Embryonic facial prominence (tissue), 1 donor: ENCODE measurements at regions not wholly inside any gene's neighbourhood (a gene's known extent, or its start where the extent isn't known, plus 50 kb on each side); places are given as distances from the start of the nearest gene placed in this dataset.
"Not testable (repeated sequence)": the region's sequence is repeated elsewhere in the genome, so short reads cannot be mapped to it uniquely, and the experiment has no call there.

Experiments
- DNase-seq: peaks from one replicate; pipeline ENCODE4 v3.0.0-alpha.2; 2016; ENCODE audit errors: extremely low spot score

DNA sequence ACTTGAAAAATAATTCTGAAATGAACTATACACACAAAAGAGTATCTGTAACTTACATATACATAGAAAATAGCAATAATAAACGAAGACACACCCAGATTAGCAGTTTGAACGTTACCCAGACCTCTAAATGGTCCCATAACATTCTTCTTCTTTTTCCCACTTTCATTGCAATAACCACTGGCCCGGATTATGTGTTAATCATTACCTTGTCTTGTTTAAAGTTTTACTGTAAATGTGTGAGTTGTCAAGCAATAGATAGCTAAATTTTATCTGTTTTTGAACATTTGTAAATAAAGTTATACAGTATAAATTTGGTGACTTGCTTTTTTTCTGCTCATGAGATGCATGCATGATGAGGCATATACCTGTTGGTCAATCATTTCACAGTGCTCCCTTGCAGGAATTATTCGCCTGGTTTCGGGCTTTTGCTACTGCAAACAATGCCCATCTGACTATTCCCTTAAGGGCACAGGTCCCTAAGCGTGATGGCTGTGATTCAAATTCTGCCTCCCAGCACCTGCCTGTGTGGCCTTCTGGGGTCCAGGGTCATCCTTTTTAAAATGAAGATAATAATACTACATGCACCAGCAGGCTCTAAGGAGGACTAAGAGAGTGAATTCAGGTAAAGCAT is 66.1 kb downstream of the GADD45G start:
- no peak for DNase-seq

DNA sequence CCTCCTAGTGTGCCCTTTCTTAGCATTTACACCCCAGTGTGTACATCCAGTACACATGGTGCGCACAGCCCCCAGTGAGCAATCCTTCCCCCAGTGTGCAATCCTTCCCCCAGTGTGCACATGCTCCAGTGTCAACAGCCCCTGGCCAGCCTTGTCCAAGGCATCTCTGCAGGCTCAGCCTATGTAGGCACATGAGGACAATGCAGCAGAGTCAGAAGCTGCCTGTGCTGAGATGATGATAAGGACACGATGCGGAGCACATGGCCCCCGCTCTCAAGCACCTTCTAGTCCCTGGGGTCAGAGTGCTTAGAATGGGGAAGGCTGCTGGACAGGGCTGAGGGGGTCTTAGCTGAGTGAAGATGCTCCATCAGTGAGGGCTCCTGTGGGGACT is 69.8 kb downstream of the GADD45G start:
- no peak for DNase-seq

DNA sequence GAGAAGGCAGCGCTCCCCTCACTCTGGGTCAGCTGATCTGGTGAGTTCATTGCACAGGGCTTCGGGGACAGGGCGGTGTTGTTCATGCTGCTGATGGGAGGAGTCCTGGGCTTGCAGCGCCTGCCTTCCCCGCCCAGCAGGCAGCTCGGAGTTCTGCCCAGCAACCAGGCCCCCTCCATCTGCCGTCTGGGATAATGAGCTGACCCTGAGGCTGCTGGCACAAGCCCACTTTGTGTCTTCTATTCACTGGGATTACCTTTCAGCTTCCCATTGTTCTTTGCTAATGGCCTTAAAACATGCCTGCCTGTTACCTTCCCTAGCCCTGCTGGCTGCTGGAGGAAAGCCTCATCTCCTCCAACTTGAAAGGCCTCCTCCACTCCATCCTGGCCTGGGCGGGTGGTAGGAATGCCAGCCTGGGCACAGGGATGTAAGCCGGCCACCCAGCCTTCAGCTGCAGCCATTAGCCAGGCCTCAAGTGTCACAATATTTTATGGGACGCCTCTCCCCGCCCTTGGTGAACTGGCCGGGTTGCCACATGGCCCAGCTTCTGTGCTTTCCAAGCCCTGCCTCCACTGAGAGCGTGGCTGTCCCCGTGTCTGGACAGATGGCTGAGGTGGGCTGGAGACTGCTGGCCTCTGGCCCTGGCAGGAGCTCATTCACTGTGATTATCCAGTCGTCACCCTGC is 70.4 kb downstream of the GADD45G start:
- no peak for DNase-seq

- no peak for DNase-seq
Observed at GRCh38 chr9:89676281-89676680, 71.5 kb downstream of the GADD45G start.

DNA sequence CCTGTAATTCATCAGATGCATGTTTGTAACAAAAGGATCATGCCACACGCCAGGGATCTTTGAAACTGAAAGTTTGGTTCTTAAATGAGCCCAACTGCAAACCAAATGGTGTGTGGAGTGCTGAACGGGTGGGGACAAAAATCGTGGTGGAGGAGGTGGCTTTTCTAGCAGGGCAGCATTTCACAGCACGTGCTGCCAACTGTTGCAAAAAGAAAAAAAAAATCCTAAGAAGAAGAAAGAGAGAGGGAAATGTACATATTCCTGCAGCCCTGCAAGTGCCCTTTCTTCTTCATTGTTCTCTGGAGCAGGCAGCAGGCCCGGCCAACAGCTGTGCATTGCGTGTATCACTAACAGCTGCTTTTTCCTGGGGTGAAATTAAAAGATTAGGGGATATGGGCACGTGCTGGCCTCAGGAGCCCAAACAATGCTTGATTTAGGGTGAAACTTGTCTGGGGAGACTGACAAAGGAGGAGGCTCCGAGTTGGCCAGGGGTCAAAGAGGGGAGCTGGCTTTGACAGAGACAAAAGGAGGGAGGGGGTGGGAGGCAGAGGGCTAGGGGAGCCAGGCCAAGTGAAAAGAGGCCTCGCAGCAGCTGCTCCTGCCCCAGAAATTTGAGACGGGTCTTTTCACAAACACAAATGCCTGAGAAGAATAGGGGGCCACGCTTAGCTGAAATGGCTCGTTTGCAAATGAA is 73.0 kb downstream of the GADD45G start:
- peak; percentile 15 for DNase-seq

- DNase-seq, result no peak
Observed at GRCh38 chr9:89678396-89679015, 73.7 kb downstream of the GADD45G start.

DNA sequence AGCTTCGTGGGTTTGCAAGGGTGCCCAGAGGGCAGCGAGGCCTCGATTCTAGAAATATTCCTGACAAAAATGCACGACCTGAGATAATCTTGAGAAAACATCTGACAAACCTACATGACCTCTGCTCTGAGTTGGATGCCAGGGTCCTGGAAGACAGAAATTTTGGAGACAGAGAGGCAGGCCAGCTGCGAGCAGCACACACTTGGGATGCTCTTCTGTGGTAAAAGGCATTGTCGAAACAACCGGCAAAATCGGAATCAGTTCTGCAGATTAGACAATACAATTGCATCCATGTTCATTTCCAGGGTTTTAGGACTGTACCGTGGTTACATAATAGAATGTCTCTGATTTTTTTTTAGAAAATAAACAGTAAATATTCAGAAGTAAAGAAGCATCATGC is 74.2 kb downstream of the GADD45G start:
- DNase-seq, result no peak

DNA sequence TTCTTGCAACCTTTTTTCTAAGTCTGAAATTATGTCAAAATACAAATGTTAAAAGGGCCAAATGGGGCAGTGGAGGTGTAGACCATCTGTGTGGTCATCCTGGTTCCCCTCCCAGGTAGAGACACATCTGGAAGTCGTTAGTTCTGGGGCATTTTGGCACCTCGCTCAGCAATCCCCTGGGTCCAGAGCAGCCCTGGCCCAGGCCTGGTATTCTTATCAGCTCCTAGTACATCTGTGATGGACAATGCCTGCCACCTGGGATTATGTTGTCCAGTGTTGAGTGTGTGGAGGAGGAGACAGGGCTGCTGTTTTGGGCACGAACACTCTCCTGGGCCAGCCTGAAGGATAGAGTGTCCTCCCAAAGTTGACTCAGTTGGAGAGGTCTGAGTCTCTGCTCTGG is 74.8 kb downstream of the GADD45G start:
- DNase-seq, result no peak

DNA sequence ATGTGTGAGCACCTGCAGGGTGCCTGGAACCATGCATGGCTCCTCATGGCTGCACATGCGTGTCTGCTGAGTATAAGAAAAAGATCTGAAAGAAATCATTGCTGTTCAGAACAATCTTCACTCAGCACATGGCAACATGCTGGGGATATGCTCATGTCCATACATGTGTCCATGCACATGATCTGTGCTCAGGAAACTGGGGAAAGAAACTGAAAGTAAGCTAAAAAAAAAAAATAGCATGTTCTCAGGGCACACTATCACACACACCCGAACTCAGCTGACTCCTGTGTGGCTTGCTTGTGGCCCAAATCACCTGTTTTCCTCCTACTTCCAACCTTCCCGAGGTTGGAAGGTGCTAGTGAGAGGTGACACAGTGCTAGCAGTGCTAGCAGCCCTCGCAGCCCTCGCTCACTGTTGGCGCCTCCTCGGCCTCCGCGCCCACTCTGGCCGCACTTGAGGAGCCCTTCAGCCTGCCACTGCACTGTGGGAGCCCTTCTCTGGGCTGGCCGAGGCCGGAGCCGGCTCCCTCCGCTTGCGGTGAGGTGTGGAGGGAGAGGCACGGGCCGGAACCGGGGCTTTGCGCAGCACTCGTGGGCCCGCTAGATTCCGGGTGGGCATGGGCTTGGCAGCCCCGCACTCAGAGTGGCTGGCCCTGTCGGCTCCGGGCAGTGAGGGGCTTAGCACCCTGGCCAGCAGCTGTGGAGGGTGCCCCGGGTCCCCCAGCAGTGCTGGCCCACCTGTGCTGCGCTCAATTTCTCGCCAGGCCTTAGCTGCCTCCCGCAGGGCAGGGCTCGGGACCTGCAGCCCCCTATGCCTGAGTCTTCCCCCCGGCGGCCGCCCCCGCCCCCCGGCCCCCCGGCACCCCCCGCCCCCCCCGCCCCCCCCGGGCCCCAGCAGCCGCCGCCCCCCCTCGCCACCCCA is 76.0 kb downstream of the GADD45G start:
- DNase-seq, result no peak

DNA sequence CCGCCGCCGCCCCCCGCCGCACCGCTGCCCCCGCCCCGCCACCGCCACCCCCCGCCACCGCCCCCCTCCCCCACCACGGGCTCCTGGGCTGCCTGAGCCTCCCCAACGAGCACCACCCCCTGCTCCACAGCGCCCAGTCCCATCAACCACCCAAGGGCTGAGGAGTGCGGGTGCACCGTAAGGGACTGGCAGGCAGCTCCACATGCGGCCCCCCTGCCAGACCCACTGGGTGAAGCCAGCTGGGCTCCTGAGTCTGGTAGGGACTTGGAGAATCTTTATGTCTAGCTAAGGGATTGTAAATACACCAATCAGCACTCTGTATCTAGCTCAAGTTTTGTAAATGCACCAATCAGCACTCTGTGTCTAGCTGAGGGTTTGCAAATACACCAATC is 76.7 kb downstream of the GADD45G start:
- not testable (repeated sequence) for DNase-seq

DNA sequence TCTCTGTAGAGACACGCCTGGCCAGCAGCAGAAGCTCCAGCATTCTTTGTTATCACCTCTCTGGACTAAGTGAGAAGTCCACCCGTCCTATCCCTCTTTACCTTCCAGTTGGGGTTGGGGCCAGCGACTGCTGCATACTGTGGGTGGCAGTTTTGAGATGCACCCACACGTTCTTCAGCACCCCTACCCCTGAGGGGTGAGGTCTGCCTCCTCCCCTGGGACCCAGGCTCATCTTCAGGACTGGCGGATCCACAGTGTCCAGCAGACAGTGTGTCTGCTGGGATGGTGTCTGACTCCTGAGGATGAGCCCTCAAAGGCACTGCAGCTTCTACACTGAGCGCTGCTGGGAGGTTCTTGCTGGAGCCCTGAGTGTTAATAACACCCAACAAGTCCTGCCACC is 78.8 kb downstream of the GADD45G start:
- DNase-seq, result no peak

DNA sequence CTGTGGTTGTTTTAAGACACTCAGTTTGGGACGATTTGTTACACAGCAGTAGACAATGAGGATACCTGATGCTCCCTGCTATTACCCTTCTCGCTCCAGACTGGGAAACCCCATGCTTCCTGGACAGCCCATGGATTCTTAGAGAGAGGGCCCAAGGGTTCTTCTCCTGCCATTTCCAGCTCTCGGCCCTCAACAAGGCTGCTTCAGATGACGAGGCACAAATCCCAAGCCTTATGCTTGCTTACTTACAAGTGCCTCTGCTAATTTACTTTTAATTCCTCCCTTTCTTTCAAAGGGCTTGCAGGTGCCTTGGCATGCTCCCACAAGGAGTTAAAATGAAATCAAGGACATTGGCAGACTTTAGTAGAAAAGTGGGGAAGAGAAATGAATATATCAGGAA is 79.4 kb downstream of the GADD45G start:
- DNase-seq, result no peak

DNA sequence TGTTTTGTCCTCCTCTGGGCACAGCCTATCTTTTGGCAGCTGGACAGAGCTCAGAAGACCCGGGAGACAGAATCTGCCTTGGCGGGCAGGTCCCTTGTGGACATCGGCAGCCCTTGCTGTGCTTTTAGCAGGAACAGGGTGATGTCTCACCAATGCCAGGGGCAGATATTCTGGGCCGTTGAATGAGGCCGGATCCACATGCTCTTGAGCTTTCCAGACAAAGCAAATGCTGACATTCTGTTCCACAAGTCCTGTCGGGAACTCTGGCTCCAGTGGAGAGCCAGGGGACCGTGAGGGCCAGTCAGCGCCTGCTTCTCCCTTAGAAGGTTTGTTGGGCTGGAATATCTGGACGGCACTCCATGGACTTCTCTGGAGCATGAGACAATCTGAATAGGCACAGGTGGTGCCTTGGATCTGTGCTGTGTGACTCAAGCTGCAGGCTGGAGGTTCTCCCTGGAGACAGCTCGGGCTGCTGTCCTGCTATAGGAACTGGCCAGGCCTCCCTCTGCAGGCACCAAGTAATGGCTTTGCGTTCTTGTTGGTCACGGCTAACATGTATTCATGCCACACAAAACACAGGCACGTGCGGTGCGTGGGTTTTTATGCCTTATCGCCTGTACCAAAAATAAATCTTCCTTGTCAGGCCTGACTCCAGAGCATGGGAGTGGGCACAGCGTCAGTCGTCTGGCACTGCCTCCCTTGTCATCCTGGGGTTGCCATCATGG is 80.3 kb downstream of the GADD45G start:
- DNase-seq, result no peak

DNA sequence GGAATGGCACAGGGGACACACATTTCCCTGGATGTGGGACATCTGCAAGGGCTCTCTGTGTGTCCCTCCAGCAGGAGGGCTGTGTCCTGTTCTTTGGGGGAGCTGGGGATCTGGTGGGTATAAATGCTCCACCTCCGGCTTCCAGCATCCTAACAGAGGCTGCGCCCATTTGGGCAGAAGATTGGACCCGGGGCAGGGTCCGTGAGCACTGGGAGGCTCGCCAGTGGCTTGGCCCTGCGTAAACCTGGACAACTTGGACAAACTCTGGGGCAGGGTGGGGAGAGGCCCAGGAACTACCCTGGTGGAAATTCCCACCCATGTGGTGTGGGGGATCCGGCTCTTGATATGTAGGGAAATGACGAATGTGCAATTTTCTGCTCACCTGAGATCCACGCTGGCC is 80.9 kb downstream of the GADD45G start:
- DNase-seq, result no peak

GRCh38 chr9:89686126-89686525 is 81.3 kb downstream of the GADD45G start:
- DNase-seq, result no peak

DNA sequence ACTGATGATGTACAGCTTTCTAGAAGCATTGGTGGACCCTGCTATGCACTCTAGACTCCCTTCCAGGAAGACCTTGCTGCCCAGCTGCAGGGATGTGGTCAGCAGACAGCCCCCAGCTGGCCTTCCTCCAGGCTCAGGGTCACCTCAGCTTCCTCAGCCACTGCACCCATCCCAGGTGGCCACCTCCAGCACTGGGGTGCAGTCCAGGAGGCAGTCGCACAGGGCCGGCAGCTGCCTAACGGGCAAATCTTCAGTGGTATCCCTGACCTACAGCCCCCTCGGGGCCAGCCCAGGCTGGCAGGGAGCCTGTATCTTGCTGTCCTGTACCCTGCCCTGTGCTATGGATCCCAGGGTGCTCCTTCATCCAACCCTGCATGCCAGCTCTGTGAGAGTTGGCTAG is 81.8 kb downstream of the GADD45G start:
- DNase-seq, result no peak

- no peak for DNase-seq
Observed at GRCh38 chr9:89687188-89687587, 82.4 kb downstream of the GADD45G start.

GRCh38 chr9:89687848-89688247 is 83.0 kb downstream of the GADD45G start:
- no peak for DNase-seq

GRCh38 chr9:89689321-89689720 is 84.5 kb downstream of the GADD45G start:
- not testable (repeated sequence) for DNase-seq

- DNase-seq, result no peak
Observed at GRCh38 chr9:89690334-89690912, 85.6 kb downstream of the GADD45G start.

GRCh38 chr9:89695441-89695891 is 90.7 kb downstream of the GADD45G start:
- DNase-seq, result no peak
